WTC11 (cell line): ENCODE measurements at regions not wholly inside any gene's neighbourhood (a gene's known extent, or its start where the extent isn't known, plus 50 kb on each side); places are given as distances from the start of the nearest gene placed in this dataset.
"Not testable (repeated sequence)": the region's sequence is repeated elsewhere in the genome, so short reads cannot be mapped to it uniquely, and the experiment has no call there.

ENCODE experiments used
- ATAC-seq: fragments of 200-7000 bp; cut with Tn5 transposase; 2 replicates; pipeline ENCODE4 v1.10.0; 2021; ENCODE audit warnings: mild to moderate bottlenecking, moderate library complexity
- CTCF ChIA-PET: fragments of 300-600 bp; sonication (Branson Sonifier 250); formaldehyde crosslinking; loops from one replicate; lab custom pipeline; 2021; ENCODE audit warnings: antibody characterized with exemption; lab: Charles Lee
- POLR2A ChIA-PET: fragments of 350-600 bp; sonication (Branson Sonifier 250); formaldehyde crosslinking; loops from one replicate; lab custom pipeline; 2021; ENCODE audit warnings: antibody characterized with exemption; lab: Charles Lee
- DNase-seq: peaks from one replicate; pipeline ENCODE4 v3.0.0; 2021; ENCODE audit warnings: low spot score
- H3K27ac Mint-ChIP-seq: 2 replicates; pipeline ENCODE4 v1.8.0; 2021; ENCODE audit warnings: mixed read lengths
- H3K27me3 Mint-ChIP-seq: 2 replicates; pipeline ENCODE4 v1.8.0; 2021; ENCODE audit warnings: low read depth, mild to moderate bottlenecking, moderate library complexity, mixed read lengths
- H3K36me3 Mint-ChIP-seq: 2 replicates; pipeline ENCODE4 v1.8.0; 2021; ENCODE audit warnings: mixed read lengths
- H3K4me1 Mint-ChIP-seq: 2 replicates; pipeline ENCODE4 v1.8.0; 2022; ENCODE audit warnings: mixed read lengths
- H3K4me3 Mint-ChIP-seq: 2 replicates; pipeline ENCODE4 v1.8.0; 2021; ENCODE audit warnings: mild to moderate bottlenecking, moderate library complexity, mixed read lengths
- H3K9me3 Mint-ChIP-seq: 2 replicates; pipeline ENCODE4 v1.8.0; 2021; ENCODE audit warnings: mixed read lengths
- CBFB ChIP-seq: sonication (generic); formaldehyde crosslinking; IDR thresholded peaks from 2 replicates; pipeline ENCODE4 v1.8.1; 2022; ENCODE audit warnings: mild to moderate bottlenecking, low read depth, missing genetic modification reagents
- EMX1 ChIP-seq: fragments of 250-450 bp; sonication (Bioruptor Pico); IDR thresholded peaks from 2 replicates; pipeline ENCODE4 v1.8.0; 2021; ENCODE audit warnings: mild to moderate bottlenecking
- GABPB1 ChIP-seq: sonication (generic); formaldehyde crosslinking; IDR thresholded peaks from 2 replicates; pipeline ENCODE4 v1.8.1; 2023; ENCODE audit warnings: mild to moderate bottlenecking, missing genetic modification reagents
- HMGA2 ChIP-seq: fragments of 250-450 bp; sonication (Bioruptor Pico); IDR thresholded peaks from 2 replicates; pipeline ENCODE4 v1.4.0; 2021; ENCODE audit warnings: mild to moderate bottlenecking, moderate library complexity
- IRF2 ChIP-seq: sonication (generic); formaldehyde crosslinking; IDR thresholded peaks from 2 replicates; pipeline ENCODE4 v1.8.0; 2022; ENCODE audit warnings: low read depth, missing genetic modification reagents, borderline replicate concordance
- JUN ChIP-seq: sonication (generic); formaldehyde crosslinking; IDR thresholded peaks from 2 replicates; pipeline ENCODE4 v1.8.0; 2023; ENCODE audit warnings: mild to moderate bottlenecking, missing genetic modification reagents
- NFATC4 ChIP-seq: fragments of 250-450 bp; sonication (Bioruptor Pico); IDR thresholded peaks from 2 replicates; pipeline ENCODE4 v1.9.0; 2021; ENCODE audit warnings: mild to moderate bottlenecking
- NFYB ChIP-seq: sonication (generic); formaldehyde crosslinking; conservative IDR thresholded peaks from 2 replicates; pipeline ENCODE4 v1.8.0; 2022; ENCODE audit warnings: low read depth, missing genetic modification reagents
- RELA ChIP-seq: sonication (generic); formaldehyde crosslinking; IDR thresholded peaks from 2 replicates; pipeline ENCODE4 v1.8.1; 2022; ENCODE audit warnings: missing genetic modification reagents, mild to moderate bottlenecking, borderline replicate concordance
- SMAD3 ChIP-seq: sonication (generic); formaldehyde crosslinking; IDR thresholded peaks from 2 replicates; pipeline ENCODE4 v1.8.0; 2022; ENCODE audit warnings: missing genetic modification reagents, mild to moderate bottlenecking, borderline replicate concordance
- TP53 ChIP-seq: sonication (generic); formaldehyde crosslinking; IDR thresholded peaks from 2 replicates; pipeline ENCODE4 v1.8.1; 2023; ENCODE audit warnings: mild to moderate bottlenecking, missing genetic modification reagents
- TF ChIP-seq, protein P1 (sequence below): fragments of 250-450 bp; sonication (Bioruptor Pico); IDR thresholded peaks from 2 replicates; pipeline ENCODE4 v2.1.2; 2022; ENCODE audit warnings: mild to moderate bottlenecking, moderate library complexity
- TF ChIP-seq, protein P2 (sequence below): sonication (generic); formaldehyde crosslinking; IDR thresholded peaks from 2 replicates; pipeline ENCODE4 v1.8.1; 2023; ENCODE audit warnings: mild to moderate bottlenecking, missing genetic modification reagents, moderate library complexity
- TF ChIP-seq, protein P3 (sequence below): fragments of 250-450 bp; sonication (Bioruptor Pico); IDR thresholded peaks from 2 replicates; pipeline ENCODE4 v1.9.0; 2021; ENCODE audit warnings: moderate library complexity, mild to moderate bottlenecking, inconsistent platforms, borderline replicate concordance
- TF ChIP-seq, protein P4 (sequence below): fragments of 200-600 bp; IDR thresholded peaks from 2 replicates; pipeline ENCODE4 v1.8.0; 2022; ENCODE audit warnings: antibody characterized with exemption
- TF ChIP-seq, protein P5 (sequence below): sonication (generic); formaldehyde crosslinking; IDR thresholded peaks from 2 replicates; pipeline ENCODE4 v1.8.1; 2022; ENCODE audit warnings: mild to moderate bottlenecking, moderate library complexity, missing genetic modification reagents
- TF ChIP-seq, protein P6 (sequence below): sonication (generic); formaldehyde crosslinking; IDR thresholded peaks from 2 replicates; pipeline ENCODE4 v1.8.0; 2022; ENCODE audit warnings: mild to moderate bottlenecking, missing genetic modification reagents
- TF ChIP-seq, protein P7 (sequence below): sonication (generic); formaldehyde crosslinking; IDR thresholded peaks from 2 replicates; pipeline ENCODE4 v1.8.0; 2022; ENCODE audit warnings: mild to moderate bottlenecking, missing genetic modification reagents

DNA sequence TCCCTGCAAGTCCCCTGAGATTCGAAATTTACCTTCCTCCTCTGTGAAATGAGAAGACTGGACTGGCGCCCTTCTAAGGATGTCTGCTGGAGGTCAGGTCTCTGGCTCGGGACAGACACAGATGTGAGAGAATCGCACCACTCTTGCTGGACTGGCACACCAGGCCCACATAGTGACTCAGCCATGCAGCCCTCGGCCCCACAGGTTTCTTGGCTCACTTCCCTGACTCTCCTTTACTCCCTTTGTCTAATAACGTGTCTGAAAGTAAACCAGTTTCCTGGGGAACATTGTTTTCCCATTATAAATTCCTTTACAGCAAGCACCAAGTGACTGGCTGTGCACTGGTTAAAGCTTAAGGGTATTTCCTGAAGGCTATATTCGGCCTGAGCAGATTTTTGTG, 106.7 kb upstream of the PLEKHG1 start (continued):
- TF ChIP-seq, protein P1, sequence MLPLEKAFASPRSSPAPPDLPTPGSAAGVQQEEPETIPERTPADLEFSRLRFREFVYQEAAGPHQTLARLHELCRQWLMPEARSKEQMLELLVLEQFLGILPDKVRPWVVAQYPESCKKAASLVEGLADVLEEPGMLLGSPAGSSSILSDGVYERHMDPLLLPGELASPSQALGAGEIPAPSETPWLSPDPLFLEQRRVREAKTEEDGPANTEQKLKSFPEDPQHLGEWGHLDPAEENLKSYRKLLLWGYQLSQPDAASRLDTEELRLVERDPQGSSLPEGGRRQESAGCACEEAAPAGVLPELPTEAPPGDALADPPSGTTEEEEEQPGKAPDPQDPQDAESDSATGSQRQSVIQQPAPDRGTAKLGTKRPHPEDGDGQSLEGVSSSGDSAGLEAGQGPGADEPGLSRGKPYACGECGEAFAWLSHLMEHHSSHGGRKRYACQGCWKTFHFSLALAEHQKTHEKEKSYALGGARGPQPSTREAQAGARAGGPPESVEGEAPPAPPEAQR (CRISPR knock-in tag) = no peak
- TF ChIP-seq, protein P2, sequence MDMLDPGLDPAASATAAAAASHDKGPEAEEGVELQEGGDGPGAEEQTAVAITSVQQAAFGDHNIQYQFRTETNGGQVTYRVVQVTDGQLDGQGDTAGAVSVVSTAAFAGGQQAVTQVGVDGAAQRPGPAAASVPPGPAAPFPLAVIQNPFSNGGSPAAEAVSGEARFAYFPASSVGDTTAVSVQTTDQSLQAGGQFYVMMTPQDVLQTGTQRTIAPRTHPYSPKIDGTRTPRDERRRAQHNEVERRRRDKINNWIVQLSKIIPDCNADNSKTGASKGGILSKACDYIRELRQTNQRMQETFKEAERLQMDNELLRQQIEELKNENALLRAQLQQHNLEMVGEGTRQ = no peak
- no peak for TF ChIP-seq CBFB (CRISPR knock-in tag)
- no peak for TF ChIP-seq RELA (CRISPR knock-in tag)
- TF ChIP-seq, protein P3, sequence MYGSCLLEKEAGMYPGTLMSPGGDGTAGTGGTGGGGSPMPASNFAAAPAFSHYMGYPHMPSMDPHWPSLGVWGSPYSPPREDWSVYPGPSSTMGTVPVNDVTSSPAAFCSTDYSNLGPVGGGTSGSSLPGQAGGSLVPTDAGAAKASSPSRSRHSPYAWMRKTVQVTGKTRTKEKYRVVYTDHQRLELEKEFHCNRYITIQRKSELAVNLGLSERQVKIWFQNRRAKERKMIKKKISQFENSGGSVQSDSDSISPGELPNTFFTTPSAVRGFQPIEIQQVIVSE = no peak
- no peak for TF ChIP-seq HMGA2 (CRISPR knock-in tag)
- TF ChIP-seq, all 79 proteins: peak for 0

DNA sequence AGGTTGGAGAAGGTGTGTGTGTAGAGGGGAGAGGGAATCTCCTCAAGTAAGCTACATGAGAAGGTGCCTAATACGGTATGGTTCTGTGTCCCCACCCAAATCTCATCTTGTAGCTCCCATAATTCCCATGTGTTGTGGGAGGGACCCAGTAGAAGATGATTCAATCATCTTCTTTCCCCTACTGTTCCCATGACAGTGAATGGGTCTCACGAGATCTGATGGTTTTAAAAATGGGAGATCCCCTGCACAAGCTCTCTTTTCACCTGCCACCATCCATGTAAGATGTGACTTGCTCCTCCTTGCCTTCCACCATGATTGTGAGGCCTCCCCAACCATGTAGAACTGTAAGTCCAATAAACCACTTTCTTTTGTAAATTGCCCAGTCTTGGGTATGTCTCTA, 106.1 kb upstream of the PLEKHG1 start:
- ATAC-seq, H3K27me3 Mint-ChIP-seq, H3K27ac Mint-ChIP-seq, DNase-seq, CTCF ChIA-PET, H3K4me3 Mint-ChIP-seq, H3K36me3 Mint-ChIP-seq, H3K4me1 Mint-ChIP-seq: not testable (repeated sequence)
- POLR2A ChIA-PET = interaction anchor here (1.0 kb wide), 1 partner anchor 12 kb away, joined by 3 read pairs; no protein-coding TSS in a partner anchor
- H3K9me3 Mint-ChIP-seq = peaks cover 19% of the 10 kb centered on the region

DNA sequence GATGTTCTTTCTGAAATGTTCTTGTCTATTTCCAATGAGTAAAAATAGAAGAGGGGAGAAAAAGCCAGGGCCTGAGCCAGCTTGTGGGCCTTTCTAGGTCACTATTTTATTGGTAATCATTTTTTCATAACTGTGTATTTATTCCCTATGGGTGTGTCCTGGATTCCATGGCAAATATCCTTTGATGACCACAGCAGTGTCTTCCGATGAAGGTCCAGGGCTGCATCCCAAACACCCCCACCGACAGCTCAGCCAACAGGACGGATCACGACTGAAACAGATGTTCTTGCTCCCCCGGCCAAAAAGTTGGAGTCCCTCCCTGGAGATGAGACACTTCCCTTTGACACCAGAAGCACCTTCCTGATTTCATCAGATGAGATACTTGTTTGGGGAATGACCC, 105.4 kb upstream of the PLEKHG1 start:
- Mint-ChIP-seq H3K4me3 (no peak overlapping the region), H3K4me1 (no peaks in the 10 kb centered on the region), H3K9me3 (peaks cover 19% of the 10 kb centered on the region), H3K27me3 (no peaks in the 10 kb centered on the region; the same call in 1 of the 2 replicates), H3K27ac (no peak overlapping the region), H3K36me3 (peaks cover 8% of the 10 kb centered on the region)
- no peak for TF ChIP-seq GABPB1
- DNase-seq (no peak), ATAC-seq (no peak)
- ChIA-PET POLR2A (interaction anchor here (1.0 kb wide), 1 partner anchor 12 kb away, joined by 3 read pairs; no protein-coding TSS in a partner anchor), CTCF (no interaction called here)

DNA sequence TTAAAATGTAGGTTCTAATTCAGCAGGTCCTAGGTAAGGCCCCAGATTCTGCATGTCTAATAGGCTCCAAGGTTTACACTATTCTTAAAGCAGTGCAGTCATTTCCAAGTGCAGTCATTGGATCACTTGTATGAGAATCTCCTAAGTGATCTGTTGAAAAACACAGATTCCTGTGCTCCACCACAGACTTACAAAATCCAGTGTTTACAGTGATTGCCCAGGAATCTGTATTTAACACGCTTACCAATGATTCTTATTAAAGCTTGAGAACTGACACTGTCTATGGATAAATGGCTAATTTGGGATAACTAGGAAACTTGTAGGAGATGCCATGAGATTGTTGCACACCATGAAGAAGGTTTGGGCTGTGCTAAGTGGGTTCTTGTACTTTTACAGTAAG, 104.6 kb upstream of the PLEKHG1 start:
- H3K4me1 Mint-ChIP-seq = no peaks in the 10 kb centered on the region
- H3K27ac Mint-ChIP-seq = no peak overlapping the region
- TF ChIP-seq, protein P4, sequence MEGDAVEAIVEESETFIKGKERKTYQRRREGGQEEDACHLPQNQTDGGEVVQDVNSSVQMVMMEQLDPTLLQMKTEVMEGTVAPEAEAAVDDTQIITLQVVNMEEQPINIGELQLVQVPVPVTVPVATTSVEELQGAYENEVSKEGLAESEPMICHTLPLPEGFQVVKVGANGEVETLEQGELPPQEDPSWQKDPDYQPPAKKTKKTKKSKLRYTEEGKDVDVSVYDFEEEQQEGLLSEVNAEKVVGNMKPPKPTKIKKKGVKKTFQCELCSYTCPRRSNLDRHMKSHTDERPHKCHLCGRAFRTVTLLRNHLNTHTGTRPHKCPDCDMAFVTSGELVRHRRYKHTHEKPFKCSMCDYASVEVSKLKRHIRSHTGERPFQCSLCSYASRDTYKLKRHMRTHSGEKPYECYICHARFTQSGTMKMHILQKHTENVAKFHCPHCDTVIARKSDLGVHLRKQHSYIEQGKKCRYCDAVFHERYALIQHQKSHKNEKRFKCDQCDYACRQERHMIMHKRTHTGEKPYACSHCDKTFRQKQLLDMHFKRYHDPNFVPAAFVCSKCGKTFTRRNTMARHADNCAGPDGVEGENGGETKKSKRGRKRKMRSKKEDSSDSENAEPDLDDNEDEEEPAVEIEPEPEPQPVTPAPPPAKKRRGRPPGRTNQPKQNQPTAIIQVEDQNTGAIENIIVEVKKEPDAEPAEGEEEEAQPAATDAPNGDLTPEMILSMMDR = no peak
- no peak for TF ChIP-seq TP53
- TF ChIP-seq, protein P2 = no peak
- TF ChIP-seq SMAD3 = no peak
- TF ChIP-seq, protein P5, sequence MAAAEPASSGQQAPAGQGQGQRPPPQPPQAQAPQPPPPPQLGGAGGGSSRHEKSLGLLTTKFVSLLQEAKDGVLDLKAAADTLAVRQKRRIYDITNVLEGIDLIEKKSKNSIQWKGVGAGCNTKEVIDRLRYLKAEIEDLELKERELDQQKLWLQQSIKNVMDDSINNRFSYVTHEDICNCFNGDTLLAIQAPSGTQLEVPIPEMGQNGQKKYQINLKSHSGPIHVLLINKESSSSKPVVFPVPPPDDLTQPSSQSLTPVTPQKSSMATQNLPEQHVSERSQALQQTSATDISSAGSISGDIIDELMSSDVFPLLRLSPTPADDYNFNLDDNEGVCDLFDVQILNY (CRISPR knock-in tag) = no peak
- no peak for TF ChIP-seq IRF2
- TF ChIP-seq NFYB = no peak
- TF ChIP-seq NFATC4 = no peak
- TF ChIP-seq, protein P6, sequence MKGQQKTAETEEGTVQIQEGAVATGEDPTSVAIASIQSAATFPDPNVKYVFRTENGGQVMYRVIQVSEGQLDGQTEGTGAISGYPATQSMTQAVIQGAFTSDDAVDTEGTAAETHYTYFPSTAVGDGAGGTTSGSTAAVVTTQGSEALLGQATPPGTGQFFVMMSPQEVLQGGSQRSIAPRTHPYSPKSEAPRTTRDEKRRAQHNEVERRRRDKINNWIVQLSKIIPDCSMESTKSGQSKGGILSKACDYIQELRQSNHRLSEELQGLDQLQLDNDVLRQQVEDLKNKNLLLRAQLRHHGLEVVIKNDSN = no peak
- no peak for TF ChIP-seq EMX1 (CRISPR knock-in tag)
- TF ChIP-seq JUN (CRISPR knock-in tag) = no peak
- TF ChIP-seq, protein P7, sequence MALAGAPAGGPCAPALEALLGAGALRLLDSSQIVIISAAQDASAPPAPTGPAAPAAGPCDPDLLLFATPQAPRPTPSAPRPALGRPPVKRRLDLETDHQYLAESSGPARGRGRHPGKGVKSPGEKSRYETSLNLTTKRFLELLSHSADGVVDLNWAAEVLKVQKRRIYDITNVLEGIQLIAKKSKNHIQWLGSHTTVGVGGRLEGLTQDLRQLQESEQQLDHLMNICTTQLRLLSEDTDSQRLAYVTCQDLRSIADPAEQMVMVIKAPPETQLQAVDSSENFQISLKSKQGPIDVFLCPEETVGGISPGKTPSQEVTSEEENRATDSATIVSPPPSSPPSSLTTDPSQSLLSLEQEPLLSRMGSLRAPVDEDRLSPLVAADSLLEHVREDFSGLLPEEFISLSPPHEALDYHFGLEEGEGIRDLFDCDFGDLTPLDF = no peak
- TF ChIP-seq, protein P1 (CRISPR knock-in tag) = no peak
- TF ChIP-seq CBFB (CRISPR knock-in tag) = no peak

More for the DNA sequence above, 104.6 kb upstream of the PLEKHG1 start:
- H3K36me3 Mint-ChIP-seq = peaks cover 8% of the 10 kb centered on the region
- ChIA-PET POLR2A (no interaction called here), CTCF (no interaction called here)
- ATAC-seq = no peak
- H3K4me3 Mint-ChIP-seq = no peak overlapping the region
- H3K27me3 Mint-ChIP-seq = no peaks in the 10 kb centered on the region; the same call in 1 of the 2 replicates
- DNase-seq = no peak
- peaks cover 19% of the 10 kb centered on the region for H3K9me3 Mint-ChIP-seq
